HG03175 (cell line): ENCODE measurements at regions not wholly inside any gene's neighbourhood (a gene's known extent, or its start where the extent isn't known, plus 50 kb on each side); places are given as distances from the start of the nearest gene placed in this dataset.
"Not testable (repeated sequence)": the region's sequence is repeated elsewhere in the genome, so short reads cannot be mapped to it uniquely, and the experiment has no call there.

Experiments used
- ATAC-seq: cut with Tn5 transposase; IDR thresholded peaks from one replicate; pipeline ENCODE4 v1.9.1; 2021; ENCODE audit warnings: mild to moderate bottlenecking, moderate library complexity; ENCODE audit not compliant: unreplicated experiment

- ATAC-seq = no peak
Observed at GRCh38 chr9:89853931-89854330, 249.1 kb downstream of the GADD45G start.

GRCh38 chr9:89854715-89855475 lies 250.1 kb downstream of the GADD45G start:
- no peak for ATAC-seq

GRCh38 chr9:89856296-89856695 lies 251.5 kb downstream of the GADD45G start:
- ATAC-seq = not testable (repeated sequence)

- not testable (repeated sequence) for ATAC-seq
Observed at GRCh38 chr9:89856950-89857349, 252.1 kb downstream of the GADD45G start.

- not testable (repeated sequence) for ATAC-seq
Observed at GRCh38 chr9:89859842-89860241, 255.0 kb downstream of the GADD45G start.

GRCh38 chr9:89861371-89861770 lies 256.6 kb downstream of the GADD45G start:
- not testable (repeated sequence) for ATAC-seq

- ATAC-seq = no peak
Observed at GRCh38 chr9:89862316-89862715, 257.5 kb downstream of the GADD45G start.

GRCh38 chr9:89863141-89863540 lies 258.3 kb downstream of the GADD45G start:
- no peak for ATAC-seq

GRCh38 chr9:89863837-89864236 lies 259.0 kb downstream of the GADD45G start:
- ATAC-seq = no peak

GRCh38 chr9:89864257-89864656 lies 259.4 kb downstream of the GADD45G start:
- no peak for ATAC-seq

- no peak for ATAC-seq
Observed at GRCh38 chr9:89864731-89865130, 259.9 kb downstream of the GADD45G start.

GRCh38 chr9:89865357-89865756 lies 260.5 kb downstream of the GADD45G start:
- ATAC-seq = no peak

GRCh38 chr9:89865981-89866380 lies 261.2 kb downstream of the GADD45G start:
- ATAC-seq = no peak

- no peak for ATAC-seq
Observed at GRCh38 chr9:89866701-89867100, 261.9 kb downstream of the GADD45G start.

- ATAC-seq = no peak
Observed at GRCh38 chr9:89868100-89868499, 263.3 kb downstream of the GADD45G start.

GRCh38 chr9:89869793-89870580 lies 265.2 kb downstream of the GADD45G start:
- no peak for ATAC-seq

- no peak for ATAC-seq
Observed at GRCh38 chr9:89871871-89872331, 267.1 kb downstream of the GADD45G start.

GRCh38 chr9:89872426-89872912 lies 267.7 kb downstream of the GADD45G start:
- no peak for ATAC-seq

GRCh38 chr9:89872913-89873707 lies 268.3 kb downstream of the GADD45G start:
- ATAC-seq = no peak

- ATAC-seq = no peak
Observed at GRCh38 chr9:89873801-89874200, 269.0 kb downstream of the GADD45G start.
